IMR-90 (cell line): ENCODE measurements at regions not wholly inside any gene's neighbourhood (a gene's known extent, or its start where the extent isn't known, plus 50 kb on each side); places are given as distances from the start of the nearest gene placed in this dataset.

ENCODE experiments used
- ATAC-seq: fragments of 200-7000 bp; cut with Tn5 transposase; 2 replicates; pipeline ENCODE4 v1.9.1; 2020; ENCODE audit warnings: low read depth, mild to moderate bottlenecking, moderate library complexity
- BruUV-seq: library from RNA; stranded (reverse); fragments of 400-500 nt; replicated peaks from 2 replicates; lab custom pipeline; 2021; lab: Mats Ljungman, UMichigan
- CTCF ChIA-PET: fragments of 300-600 bp; formaldehyde crosslinking; extraction: SDS; loops from one replicate; lab custom pipeline; 2021; ENCODE audit warnings: antibody characterized with exemption; lab: Yijun Ruan, JAX
- POLR2A ChIA-PET: fragments of 300-600 bp; sonication (Branson Sonifier 250); formaldehyde crosslinking; loops from one replicate; lab custom pipeline; 2022; ENCODE audit warnings: antibody characterized with exemption; ENCODE audit not compliant: unreplicated experiment; lab: Charles Lee
- DNase-seq: peaks from one replicate; pipeline ENCODE4 v3.0.0; 2013
- H2AFZ ChIP-seq: replicated peaks from 2 replicates; pipeline ENCODE3; 2013; ENCODE audit warnings: low read length, mild to moderate bottlenecking; ENCODE audit not compliant: poor library complexity
- H2AK5ac ChIP-seq: 2 replicates; pipeline ENCODE4 v1.6.1; 2013; ENCODE audit warnings: low read depth, low read length, inconsistent platforms
- H2AK9ac ChIP-seq: replicated peaks from 2 replicates; pipeline ENCODE3; 2013; ENCODE audit warnings: mild to moderate bottlenecking, low read depth, low read length, moderate library complexity; ENCODE audit not compliant: poor library complexity
- H2BK120ac ChIP-seq: 2 replicates; pipeline ENCODE4 v1.6.1; 2013; ENCODE audit warnings: low read depth, low read length, inconsistent platforms
- H2BK15ac ChIP-seq: 3 replicates; pipeline ENCODE4 v1.6.1; 2013; ENCODE audit warnings: low read depth, low read length, inconsistent platforms
- H2BK20ac ChIP-seq: 2 replicates; pipeline ENCODE4 v1.6.1; 2013; ENCODE audit warnings: low read depth, mild to moderate bottlenecking, inconsistent platforms, low read length, moderate library complexity
- H2BK5ac ChIP-seq: 2 replicates; pipeline ENCODE4 v1.6.1; 2013; ENCODE audit warnings: mild to moderate bottlenecking, low read depth, low read length, inconsistent platforms; ENCODE audit not compliant: poor library complexity, severe bottlenecking
- H3K14ac ChIP-seq: replicated peaks from 2 replicates; pipeline ENCODE4 v1.6.1; 2013; ENCODE audit warnings: low read depth, low read length, inconsistent platforms
- H3K18ac ChIP-seq: 2 replicates; pipeline ENCODE4 v1.6.1; 2013; ENCODE audit warnings: low read depth, low read length, control low read depth
- H3K23ac ChIP-seq: 2 replicates; pipeline ENCODE4 v1.6.1; 2013; ENCODE audit warnings: low read depth, low read length, inconsistent platforms
- H3K27ac ChIP-seq: 2 replicates; pipeline ENCODE4 v1.5.1; 2013; ENCODE audit warnings: mild to moderate bottlenecking, control low read depth, low read length; ENCODE audit not compliant: insufficient read depth
- H3K27me3 ChIP-seq: 2 replicates; pipeline ENCODE4 v1.6.1; 2013; ENCODE audit warnings: low read length; ENCODE audit not compliant: control insufficient read depth, insufficient read depth
- H3K36me3 ChIP-seq: 2 replicates; pipeline ENCODE4 v1.6.1; 2013; ENCODE audit warnings: low read length, mixed read lengths; ENCODE audit not compliant: control insufficient read depth, insufficient read depth
- H3K4ac ChIP-seq: 2 replicates; pipeline ENCODE4 v1.6.1; 2013; ENCODE audit warnings: low read depth, low read length, inconsistent platforms
- H3K4me1 ChIP-seq: 2 replicates; pipeline ENCODE4 v1.6.1; 2013; ENCODE audit warnings: low read length, mixed read lengths; ENCODE audit not compliant: control insufficient read depth, insufficient read depth
- H3K4me2 ChIP-seq: 2 replicates; pipeline ENCODE4 v1.6.1; 2013; ENCODE audit warnings: low read depth, mild to moderate bottlenecking, control low read depth, low read length, moderate library complexity
- H3K4me3 ChIP-seq: 2 replicates; pipeline ENCODE4 v1.5.1; 2013; ENCODE audit warnings: low read depth, mild to moderate bottlenecking, control low read depth, low read length, moderate library complexity; ENCODE audit not compliant: insufficient read depth
- H3K56ac ChIP-seq: 2 replicates; pipeline ENCODE4 v1.6.1; 2013; ENCODE audit warnings: low read length, inconsistent platforms; ENCODE audit not compliant: insufficient read depth; ENCODE audit errors: extremely low read depth
- H3K79me1 ChIP-seq, 2 experiments: 2 replicates each; pipeline ENCODE4 v1.6.1; 2013; ENCODE audit warnings: low read length in 2 of 2, inconsistent platforms in 1 of 2, low read depth in 1 of 2
- H3K9ac ChIP-seq: 2 replicates; pipeline ENCODE4 v1.6.1; 2013; ENCODE audit warnings: low read depth, low read length, control low read depth
- H3K9me1 ChIP-seq: 2 replicates; pipeline ENCODE4 v1.6.1; 2013; ENCODE audit warnings: low read length, inconsistent platforms; ENCODE audit not compliant: insufficient read depth
- H3K9me3 ChIP-seq: 2 replicates; pipeline ENCODE4 v1.6.1; 2013; ENCODE audit warnings: low read length; ENCODE audit not compliant: control insufficient read depth, insufficient read depth
- H4K20me1 ChIP-seq: 2 replicates; pipeline ENCODE4 v1.6.1; 2013; ENCODE audit warnings: low read length, inconsistent platforms; ENCODE audit not compliant: insufficient read depth
- H4K5ac ChIP-seq: 2 replicates; pipeline ENCODE4 v1.6.1; 2013; ENCODE audit warnings: mild to moderate bottlenecking, low read depth, low read length, control low read depth
- H4K8ac ChIP-seq, 2 experiments: 2 replicates each; pipeline ENCODE4 v1.6.1; 2013; ENCODE audit warnings: low read depth in 2 of 2, low read length in 2 of 2, control low read depth in 1 of 2, inconsistent platforms in 1 of 2
- H4K91ac ChIP-seq: 2 replicates; pipeline ENCODE4 v1.6.1; 2013; ENCODE audit warnings: low read depth, low read length, inconsistent platforms; ENCODE audit not compliant: insufficient read depth
- MAZ ChIP-seq: IDR thresholded peaks from 2 replicates; pipeline ENCODE4 v1.6.1; 2012; ENCODE audit warnings: low read depth, mild to moderate bottlenecking, low read length, improper control_type of control experiment, moderate library complexity, borderline replicate concordance
- WGBS, 2 experiments: methylation state at CpG; one replicate each; pipeline versions ENCODE4 v1.1.5 to v1.1.7; 2013; ENCODE audit warnings: missing lambda C conversion rate in 2 of 2; ENCODE audit not compliant: insufficient read length in 1 of 2; ENCODE audit errors: extremely low coverage in 2 of 2; 5-methylcytosine and 5-hydroxymethylcytosine counted together
- dilution Hi-C: fragments of 300-500 bp; cut with HindIII; formaldehyde crosslinking; loops from one replicate; pipeline ENCODE4 v1.14.3; 2018; ENCODE audit warnings: low sequenced_read_pairs; ENCODE audit not compliant: unreplicated experiment
- in situ Hi-C: fragments of 300-500 bp; cut with MboI; formaldehyde crosslinking; loops from 3 replicates; pipeline ENCODE4 v1.14.3; 2019; ENCODE audit warnings: low sequenced_read_pairs, inconsistent platforms, mixed read lengths
- intact Hi-C: fragments of 100-400 bp; cut with micrococcal nuclease; formaldehyde crosslinking; loops from 2 replicates; pipeline ENCODE4 v1.10.0; 2022

DNA sequence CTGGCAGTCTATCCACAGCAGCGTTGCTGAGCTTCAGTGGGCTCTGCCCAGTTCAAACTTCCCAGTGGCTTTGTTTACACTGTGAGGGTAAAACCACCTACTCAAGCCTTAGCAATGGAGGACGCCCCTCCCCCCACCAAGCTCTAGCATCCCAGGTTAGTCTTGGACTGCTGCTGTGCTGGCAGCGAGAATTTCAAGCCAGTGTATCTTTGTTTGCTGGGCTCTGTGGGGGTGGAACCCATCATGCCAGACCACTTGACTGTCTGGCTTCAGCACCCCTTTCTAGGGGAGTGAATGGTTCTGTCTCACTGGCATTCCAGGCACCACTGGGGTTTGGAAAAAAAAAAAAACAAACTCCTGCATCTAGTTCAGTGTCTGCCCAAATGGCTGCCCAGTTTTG is 249.7 kb upstream of the SYNCRIP start:
- ChIA-PET POLR2A (no interaction called here), CTCF (no interaction called here)
- no CpG with 5 or more reads among the region's 3 CpGs for WGBS, 2 experiments
- no peak overlapping the region for H3K4me3 ChIP-seq
- no peak overlapping the region for H4K5ac ChIP-seq
- no TSS peak for BruUV-seq
- no peaks in the 10 kb centered on the region for H4K20me1 ChIP-seq
- no peak overlapping the region for H3K56ac ChIP-seq
- H2BK20ac ChIP-seq = no peak overlapping the region
- no peaks in the 10 kb centered on the region for H3K9me1 ChIP-seq
- intact Hi-C loops (no loop called here), in situ Hi-C loops (no loop called here), dilution Hi-C loops (no loop called here)
- H2AK9ac ChIP-seq = no peak overlapping the region
- no peaks in the 10 kb centered on the region for H3K27me3 ChIP-seq
- H3K27ac ChIP-seq = no peak overlapping the region
- H3K4me2 ChIP-seq = no peak overlapping the region
- ATAC-seq (no peak), DNase-seq (no peak)
- H2BK120ac ChIP-seq = no peak overlapping the region
- H2AK5ac ChIP-seq = no peak overlapping the region
- H3K4ac ChIP-seq = no peak overlapping the region
- no peaks in the 10 kb centered on the region for H3K36me3 ChIP-seq
- H4K91ac ChIP-seq = no peak overlapping the region
- H4K8ac ChIP-seq = no peak overlapping the region
- no peak for TF ChIP-seq MAZ
- H3K79me1 ChIP-seq = no peaks in the 10 kb centered on the region
- H3K23ac ChIP-seq = no peak overlapping the region
- no peaks in the 10 kb centered on the region for H3K4me1 ChIP-seq
- no peaks in the 10 kb centered on the region for H3K9me3 ChIP-seq
- no peak overlapping the region for H2BK5ac ChIP-seq
- no peak overlapping the region for H2AFZ ChIP-seq
- H3K14ac ChIP-seq = no peak overlapping the region
- no peak overlapping the region for H2BK15ac ChIP-seq
- H3K9ac ChIP-seq = no peak overlapping the region
- H3K18ac ChIP-seq = no peak overlapping the region
